NT2/D1 (cell line): ENCODE measurements at regions not wholly inside any gene's neighbourhood (a gene's known extent, or its start where the extent isn't known, plus 50 kb on each side); places are given as distances from the start of the nearest gene placed in this dataset.
"Not testable (repeated sequence)": the region's sequence is repeated elsewhere in the genome, so short reads cannot be mapped to it uniquely, and the experiment has no call there.

Experiments used
- DNase-seq: peaks from one replicate; pipeline ENCODE4 v3.0.0-alpha.2; 2011; ENCODE audit warnings: low read depth, low spot score
- H3K27me3 ChIP-seq: 2 replicates; pipeline ENCODE4 v1.6.0; 2011; ENCODE audit warnings: mild to moderate bottlenecking; ENCODE audit not compliant: insufficient read length, insufficient read depth
- H3K36me3 ChIP-seq: 2 replicates; pipeline ENCODE4 v1.6.1; 2011; ENCODE audit warnings: mild to moderate bottlenecking, low read length, mixed read lengths; ENCODE audit not compliant: insufficient read depth, insufficient read length
- H3K4me1 ChIP-seq: 2 replicates; pipeline ENCODE4 v1.5.1; 2011; ENCODE audit not compliant: insufficient read depth, insufficient read length
- H3K4me3 ChIP-seq: 2 replicates; pipeline ENCODE4 v1.5.1; 2011; ENCODE audit warnings: low read depth; ENCODE audit not compliant: insufficient read length
- H3K9ac ChIP-seq: 2 replicates; pipeline ENCODE4 v1.6.0; 2011; ENCODE audit warnings: low read depth; ENCODE audit not compliant: insufficient read length
- H3K9me3 ChIP-seq: 2 replicates; pipeline ENCODE4 v1.5.1; 2011; ENCODE audit warnings: mild to moderate bottlenecking, low read length; ENCODE audit not compliant: insufficient read depth
- SUZ12 ChIP-seq: IDR thresholded peaks from 2 replicates; pipeline ENCODE4 v1.6.1; 2011; ENCODE audit not compliant: insufficient read length, insufficient read depth; ENCODE audit errors: extremely low read depth
- YY1 ChIP-seq: IDR thresholded peaks from 2 replicates; pipeline ENCODE4 v1.6.1; 2011; ENCODE audit not compliant: insufficient read length, insufficient read depth
- ZNF274 ChIP-seq: IDR thresholded peaks from 2 replicates; pipeline ENCODE4 v1.6.1; 2011; ENCODE audit warnings: mild to moderate bottlenecking, low read depth, low read length

- H3K4me1 ChIP-seq = no peaks in the 10 kb centered on the region
- no peaks in the 10 kb centered on the region for H3K27me3 ChIP-seq
- H3K9me3 ChIP-seq = no peaks in the 10 kb centered on the region
- H3K4me3 ChIP-seq = no peak overlapping the region
- TF ChIP-seq YY1 = no peak
- TF ChIP-seq SUZ12 = no peak
- no peak for TF ChIP-seq ZNF274
- no peak overlapping the region for H3K9ac ChIP-seq
- no peaks in the 10 kb centered on the region for H3K36me3 ChIP-seq
- no peak for DNase-seq
Measured at GRCh38 chr7:93697901-93698300, 123.4 kb upstream of the CALCR start.

GRCh38 chr7:93693796-93694195 is 119.3 kb upstream of the CALCR start:
- H3K9me3 ChIP-seq = no peaks in the 10 kb centered on the region
- TF ChIP-seq YY1 (no peak), SUZ12 (no peak), ZNF274 (no peak)

GRCh38 chr7:93690021-93690420 is 115.5 kb upstream of the CALCR start:
- no peaks in the 10 kb centered on the region for H3K36me3 ChIP-seq
- no peak for TF ChIP-seq YY1
- no peak for TF ChIP-seq ZNF274
- TF ChIP-seq SUZ12 = no peak
- no peak for DNase-seq

More at GRCh38 chr7:93693796-93694195, 119.3 kb upstream of the CALCR start:
- H3K4me3 ChIP-seq = no peak overlapping the region
- no peak for DNase-seq
- no peak overlapping the region for H3K9ac ChIP-seq
- H3K4me1 ChIP-seq = no peaks in the 10 kb centered on the region
- no peaks in the 10 kb centered on the region for H3K36me3 ChIP-seq
- H3K27me3 ChIP-seq = no peaks in the 10 kb centered on the region

GRCh38 chr7:93678185-93678584 is 103.7 kb upstream of the CALCR start:
- no peak for TF ChIP-seq ZNF274
- no peak for TF ChIP-seq YY1
- no peak for TF ChIP-seq SUZ12
- H3K9ac ChIP-seq = no peak overlapping the region
- no peak overlapping the region for H3K4me3 ChIP-seq
- H3K27me3 ChIP-seq = no peaks in the 10 kb centered on the region
- H3K9me3 ChIP-seq = no peaks in the 10 kb centered on the region
- no peaks in the 10 kb centered on the region for H3K36me3 ChIP-seq
- no peak for DNase-seq
- H3K4me1 ChIP-seq = no peaks in the 10 kb centered on the region

More at GRCh38 chr7:93690021-93690420, 115.5 kb upstream of the CALCR start:
- Histone ChIP-seq H3K9ac (no peak overlapping the region), H3K27me3 (no peaks in the 10 kb centered on the region), H3K9me3 (no peaks in the 10 kb centered on the region), H3K4me1 (no peaks in the 10 kb centered on the region), H3K4me3 (no peak overlapping the region)

- no peak overlapping the region for H3K9ac ChIP-seq
- H3K4me1 ChIP-seq = no peaks in the 10 kb centered on the region
- TF ChIP-seq YY1 (no peak), ZNF274 (no peak), SUZ12 (no peak)
- H3K9me3 ChIP-seq = no peaks in the 10 kb centered on the region
- H3K27me3 ChIP-seq = no peaks in the 10 kb centered on the region
- no peak for DNase-seq
- no peaks in the 10 kb centered on the region for H3K36me3 ChIP-seq
- H3K4me3 ChIP-seq = no peak overlapping the region
Measured at GRCh38 chr7:93663561-93664299, 89.2 kb upstream of the CALCR start.

DNA sequence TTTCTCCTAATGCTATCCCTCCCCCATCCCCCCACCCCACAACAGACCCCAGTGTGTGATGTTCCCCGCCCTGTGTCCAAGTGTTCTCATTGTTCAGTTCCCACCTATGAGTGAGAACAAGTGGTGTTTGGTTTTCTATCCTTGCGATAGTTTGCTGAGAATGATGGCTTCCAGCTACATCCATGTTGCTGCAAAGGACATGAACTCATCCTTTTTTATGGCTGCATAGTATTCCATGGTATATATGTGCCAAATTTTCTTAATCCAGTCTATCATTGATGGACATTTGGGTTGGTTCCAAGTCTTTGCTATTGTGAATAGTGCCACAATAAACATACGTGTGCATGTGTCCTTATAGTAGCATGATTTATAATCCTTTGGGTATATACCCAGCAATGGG is 83.6 kb upstream of the CALCR start:
- not testable (repeated sequence) for DNase-seq, H3K9me3 ChIP-seq, H3K36me3 ChIP-seq, H3K27me3 ChIP-seq, H3K9ac ChIP-seq, H3K4me1 ChIP-seq, H3K4me3 ChIP-seq

DNA sequence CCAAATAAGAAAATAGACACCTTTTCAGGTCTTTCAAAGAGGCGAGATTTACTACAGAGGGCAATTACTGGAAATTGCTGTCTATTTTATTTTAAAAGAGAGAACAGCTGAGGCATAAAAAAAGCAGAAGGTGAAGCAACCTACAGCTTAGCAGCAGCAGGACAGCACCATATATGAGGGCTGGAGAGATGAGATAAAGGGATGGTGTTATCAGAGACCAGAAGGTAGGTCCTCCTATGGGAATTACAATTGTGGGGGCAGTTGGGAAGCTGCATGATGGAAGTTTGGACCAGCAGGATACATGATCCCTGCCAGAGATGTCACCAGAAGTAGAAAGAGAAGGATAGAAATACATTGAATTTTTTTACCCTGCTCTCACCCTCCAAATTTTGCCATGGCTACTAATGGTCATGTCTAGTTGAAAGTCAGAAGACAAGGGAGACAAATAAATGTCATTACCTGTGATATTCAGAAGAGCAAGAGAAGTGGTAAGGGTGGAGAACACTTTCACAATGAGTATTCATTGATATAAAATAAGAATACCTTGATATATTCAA is 77.2 kb upstream of the CALCR start:
- Histone ChIP-seq H3K4me1 (no peaks in the 10 kb centered on the region), H3K36me3 (no peaks in the 10 kb centered on the region), H3K4me3 (no peak overlapping the region), H3K9ac (no peak overlapping the region), H3K9me3 (no peaks in the 10 kb centered on the region), H3K27me3 (no peaks in the 10 kb centered on the region)
- no peak for DNase-seq
- TF ChIP-seq SUZ12 = no peak
- TF ChIP-seq YY1 = no peak
- TF ChIP-seq ZNF274 = no peak
